ENCODE measurements at regions not wholly inside any gene's neighbourhood (a gene's known extent, or its start where the extent isn't known, plus 50 kb on each side); places are given as distances from the start of the nearest gene placed in this dataset.

- Histone ChIP-seq H3K27me3 (ENCODE audit: control insufficient read depth in 3 of 3, insufficient read depth in 3 of 3, low read length in 2 of 3) (no peaks in the 10 kb centered on the region), H3K4me1 (ENCODE audit: control insufficient read depth in 5 of 5, insufficient read depth in 5 of 5, low read length in 5 of 5) (no peaks in the 10 kb centered on the region), H3K36me3 (ENCODE audit: control insufficient read depth in 4 of 4, insufficient read depth in 4 of 4, low read length in 4 of 4) (no peaks in the 10 kb centered on the region), H3K4me3 (no peak overlapping the region), H3K9me3 (ENCODE audit: control insufficient read depth in 4 of 4, insufficient read depth in 3 of 4, low read length in 3 of 4) (peaks cover 0 to 13% (median 7%) of the 10 kb centered on the region in 4 donors), H3K27ac (ENCODE audit: low read depth in 1 of 2, low read length in 1 of 2) (no peak overlapping the region), H3K9ac (ENCODE audit: insufficient read depth in 1 of 2, low read length in 2 of 2) (no peak overlapping the region)
- DNase-seq (no peak), ATAC-seq (ENCODE audit: insufficient read depth, low FRiP score) (no peak)
- no peak for TF ChIP-seq CTCF (IDR thresholded peaks at IDR 0.05; ENCODE audit: control extremely low read depth, extremely low read depth)
- 51 to 92% methylated on average over 2 of the region's 2 CpGs for WGBS, 2 donors
These were observed 1429.3 kb upstream of the TMEM132C start for GRCh38 chr12:126837697-126838096.

DNA sequence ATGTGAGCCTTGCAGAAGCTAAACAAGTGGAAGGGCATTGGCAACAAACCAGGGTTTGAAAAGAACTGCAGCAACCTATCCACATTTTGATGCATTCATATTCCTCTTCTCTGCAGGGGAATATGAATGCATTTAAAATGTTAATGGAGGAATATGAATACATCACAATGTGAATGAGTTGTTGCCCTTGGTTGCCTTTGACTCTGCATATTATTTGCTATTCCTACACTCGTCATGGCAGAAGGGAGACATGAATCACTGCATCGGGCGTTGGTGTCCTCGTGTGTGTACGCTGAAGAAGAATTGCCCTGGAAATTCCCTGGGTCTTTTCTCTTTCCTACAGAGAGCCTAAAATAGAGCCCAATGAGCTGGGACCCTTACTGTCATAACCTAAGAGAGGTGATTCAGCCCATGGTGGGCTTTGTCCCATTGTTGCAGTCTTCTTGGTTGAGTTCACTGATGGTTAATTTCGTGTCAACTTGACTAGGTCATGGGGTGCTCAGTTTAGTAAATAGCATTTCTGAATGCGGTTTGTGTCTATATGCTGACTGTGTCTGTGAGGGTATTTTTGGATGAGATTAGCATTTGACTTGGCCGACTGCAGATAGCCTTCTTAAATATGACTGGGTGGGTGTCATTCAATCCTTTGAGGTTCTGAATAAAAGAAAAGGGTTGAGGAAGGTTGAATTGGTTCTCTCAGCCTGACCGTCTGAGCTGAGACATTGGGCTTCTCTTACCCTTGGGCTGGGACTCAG, 1422.9 kb upstream of the TMEM132C start:
- ATAC-seq (ENCODE audit: insufficient read depth, low FRiP score) (no peak), DNase-seq (no peak)
- Histone ChIP-seq H3K36me3 (ENCODE audit: control insufficient read depth in 4 of 4, insufficient read depth in 4 of 4, low read length in 4 of 4) (no peaks in the 10 kb centered on the region), H3K27me3 (ENCODE audit: control insufficient read depth in 3 of 3, insufficient read depth in 3 of 3, low read length in 2 of 3) (no peaks in the 10 kb centered on the region), H3K9me3 (ENCODE audit: control insufficient read depth in 4 of 4, insufficient read depth in 3 of 4, low read length in 3 of 4) (peaks cover 0 to 2% (median 0%) of the 10 kb centered on the region in 4 donors), H3K4me1 (ENCODE audit: control insufficient read depth in 5 of 5, insufficient read depth in 5 of 5, low read length in 5 of 5) (no peaks in the 10 kb centered on the region), H3K4me3 (no peak overlapping the region), H3K27ac (ENCODE audit: low read depth in 1 of 2, low read length in 1 of 2) (no peak overlapping the region), H3K9ac (ENCODE audit: insufficient read depth in 1 of 2, low read length in 2 of 2) (no peak overlapping the region)
- 72 to 88% methylated on average over 9 of the region's 9 CpGs for WGBS, 2 donors
- TF ChIP-seq CTCF (IDR thresholded peaks at IDR 0.05; ENCODE audit: control extremely low read depth, extremely low read depth), result no peak

DNA sequence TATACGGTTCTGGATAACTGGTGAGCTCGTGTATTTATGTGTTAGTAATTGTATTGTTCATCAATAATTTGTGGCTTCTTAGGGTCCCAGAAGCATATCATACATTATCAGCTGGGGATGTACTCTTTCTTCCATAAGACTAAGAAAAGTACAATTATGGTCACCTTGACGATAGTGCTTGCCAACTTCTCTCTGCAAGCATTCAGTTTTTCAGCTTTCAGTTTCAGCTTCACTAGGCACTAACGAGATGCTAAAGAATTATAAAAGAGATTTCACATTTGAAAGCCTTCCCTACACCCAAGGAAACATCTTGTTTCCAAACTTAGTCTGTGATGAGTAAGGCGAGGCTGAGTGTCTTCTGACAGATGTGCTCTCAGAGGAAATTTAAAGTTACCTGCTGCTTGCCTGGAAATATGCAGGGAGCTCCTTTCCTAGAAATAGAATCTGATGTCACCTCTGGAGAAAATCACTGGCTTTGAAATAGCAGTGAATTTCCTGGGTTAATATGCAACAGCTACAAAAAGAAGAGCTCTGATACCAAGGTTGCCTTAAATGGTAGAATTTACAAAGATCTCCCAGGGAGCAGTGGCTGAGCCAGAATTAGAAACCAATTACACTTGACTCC, 1419.9 kb upstream of the TMEM132C start:
- Histone ChIP-seq H3K4me1 (ENCODE audit: control insufficient read depth in 5 of 5, insufficient read depth in 5 of 5, low read length in 5 of 5) (no peaks in the 10 kb centered on the region), H3K36me3 (ENCODE audit: control insufficient read depth in 4 of 4, insufficient read depth in 4 of 4, low read length in 4 of 4) (no peaks in the 10 kb centered on the region), H3K9ac (ENCODE audit: insufficient read depth in 1 of 2, low read length in 2 of 2) (no peak overlapping the region), H3K4me3 (no peak overlapping the region), H3K27me3 (ENCODE audit: control insufficient read depth in 3 of 3, insufficient read depth in 3 of 3, low read length in 2 of 3) (no peaks in the 10 kb centered on the region), H3K27ac (ENCODE audit: low read depth in 1 of 2, low read length in 1 of 2) (no peak overlapping the region), H3K9me3 (ENCODE audit: control insufficient read depth in 4 of 4, insufficient read depth in 3 of 4, low read length in 3 of 4) (no peaks in the 10 kb centered on the region)
- 65 to 77% methylated on average over 5 of the region's 5 CpGs for WGBS, 2 donors
- TF ChIP-seq CTCF (IDR thresholded peaks at IDR 0.05; ENCODE audit: control extremely low read depth, extremely low read depth), result no peak
- no peak for DNase-seq
- ATAC-seq (ENCODE audit: insufficient read depth, low FRiP score), result no peak
